Sigmoid colon (tissue), 4 donors: ENCODE measurements at regions not wholly inside any gene's neighbourhood (a gene's known extent, or its start where the extent isn't known, plus 50 kb on each side); places are given as distances from the start of the nearest gene placed in this dataset.

Experiments
- CTCF ChIP-seq, 4 experiments: fragments of 450-650 bp in 3 of 4; fragments of 200-600 bp in 1 of 4; IDR thresholded peaks; one replicate each; pipeline ENCODE4 v1.5.1; 2016 to 2019; ENCODE audit warnings: antibody characterized with exemption in 4 of 4, mild to moderate bottlenecking in 3 of 4, moderate library complexity in 2 of 4
- POLR2A ChIP-seq, 2 donors: fragments of 450-650 bp; IDR thresholded peaks; one replicate each; pipeline ENCODE4 v1.6.1; 2016; ENCODE audit warnings: antibody characterized with exemption in 2 of 2, mild to moderate bottlenecking in 2 of 2, moderate library complexity in 2 of 2
- POLR2AphosphoS5 ChIP-seq, 4 donors: sonication (generic); formaldehyde crosslinking; IDR thresholded peaks; one replicate each; pipeline ENCODE4 v1.6.1; 2017; ENCODE audit warnings: antibody characterized with exemption in 4 of 4

GRCh38 chr5:163855754-163856153 is 350.3 kb downstream of the MAT2B start:
- TF ChIP-seq POLR2A (IDR thresholded peaks at IDR 0.05) (no peak), POLR2AphosphoS5 (IDR thresholded peaks at IDR 0.05) (no peak), CTCF (IDR thresholded peaks at IDR 0.05) (no peak)
